ENCODE measurements at regions not wholly inside any gene's neighbourhood (a gene's known extent, or its start where the extent isn't known, plus 50 kb on each side); places are given as distances from the start of the nearest gene placed in this dataset.

DNA sequence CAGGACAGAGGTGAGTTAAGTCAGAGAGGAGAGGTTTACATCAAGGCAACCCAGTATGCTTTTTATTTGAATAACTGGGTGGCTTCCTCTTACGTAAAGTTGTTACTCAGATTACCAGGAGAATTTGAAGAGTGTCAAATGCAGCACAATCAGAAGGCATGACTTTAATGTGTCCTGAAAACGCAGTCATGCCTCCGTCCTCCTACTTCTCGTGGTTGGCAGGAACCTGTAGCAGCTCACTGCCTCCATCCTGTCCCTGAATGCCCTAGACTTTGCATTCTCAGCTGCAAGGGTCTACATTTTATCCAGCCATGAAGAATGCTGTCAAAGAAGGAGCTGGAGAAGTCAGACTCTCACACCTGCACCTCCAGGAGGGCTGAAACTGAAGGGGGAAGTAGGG, 66.7 kb downstream of the MIS18A start (continued):
- no peak for TF ChIP-seq CBX3 (IDR thresholded peaks at IDR 0.05; ENCODE audit: borderline replicate concordance, low read depth)

DNA sequence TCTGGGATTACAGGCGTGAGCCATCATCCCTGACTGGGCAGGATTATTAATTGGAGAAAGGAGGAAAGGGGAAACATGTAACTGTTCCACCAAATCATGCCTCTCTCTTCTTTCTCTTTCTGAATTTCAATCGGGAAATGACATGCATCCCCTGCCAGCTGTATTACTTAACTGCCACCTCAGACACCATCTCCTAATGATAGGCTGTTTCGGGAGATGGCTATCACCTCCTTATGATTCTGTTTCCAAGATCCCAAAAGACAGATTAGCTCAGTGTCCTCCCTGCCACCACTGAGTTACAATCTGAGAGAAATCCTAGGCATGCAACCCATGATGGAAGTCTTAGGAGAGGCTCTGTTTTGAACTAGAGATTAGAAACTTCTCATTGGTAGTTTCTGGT, 67.5 kb downstream of the MIS18A start:
- H3K27ac ChIP-seq (ENCODE audit: control insufficient read depth, insufficient read depth): no peak overlapping the region
- H3K9ac ChIP-seq (ENCODE audit: control insufficient read depth, insufficient read depth, low read length): no peak overlapping the region
- H3K27me3 ChIP-seq (replicated peaks in 1 of 2; ENCODE audit: control insufficient read depth in 2 of 2, insufficient read depth in 2 of 2, low read length in 1 of 2): no peaks in the 10 kb centered on the region
- no TSS peak for BruUV-seq (replicated peaks)
- no peak overlapping the region for H2AFZ ChIP-seq (ENCODE audit: control insufficient read depth, low read depth, low read length)
- no peak overlapping the region for H3K4me3 ChIP-seq
- no peaks in the 10 kb centered on the region; the same call in 2 of the 3 replicates for H3K9me3 ChIP-seq (replicated peaks; ENCODE audit: control insufficient read depth, insufficient read depth, low read length)
- no peak overlapping the region for H3K4me2 ChIP-seq (ENCODE audit: control insufficient read depth, insufficient read depth)
- intact Hi-C loops (cut with micrococcal nuclease; ENCODE audit: unreplicated experiment): no loop called here
- RAD21 ChIA-PET (ENCODE audit: unreplicated experiment): no interaction called here
- TF ChIP-seq SMAD1 (IDR thresholded peaks at IDR 0.05; ENCODE audit: low read depth, partially characterized antibody) (no peak), CHD2 (IDR thresholded peaks at IDR 0.05; ENCODE audit: borderline replicate concordance, low read depth, low read length) (no peak), CREB1 (IDR thresholded peaks at IDR 0.05; ENCODE audit: low read depth) (no peak), MTA3 (IDR thresholded peaks at IDR 0.05; ENCODE audit: borderline replicate concordance, low read length) (no peak), MXI1 (IDR thresholded peaks at IDR 0.05; ENCODE audit: low read depth, low read length) (no peak), TBL1XR1 (IDR thresholded peaks at IDR 0.05; ENCODE audit: low read depth, low read length) (no peak), KDM1A (IDR thresholded peaks at IDR 0.05; ENCODE audit: borderline replicate concordance) (no peak), ESRRA (IDR thresholded peaks at IDR 0.05; ENCODE audit: low read length) (no peak), RBBP5 (conservative IDR thresholded peaks at IDR 0.05) (no peak), POLR2AphosphoS5 (IDR thresholded peaks at IDR 0.05; ENCODE audit: low read length) (no peak), TARDBP (IDR thresholded peaks at IDR 0.05; ENCODE audit: borderline replicate concordance) (no peak), CHD4 (IDR thresholded peaks at IDR 0.05) (no peak), YY1 (IDR thresholded peaks at IDR 0.05; ENCODE audit: low read depth, low read length) (no peak), GATAD2B (conservative IDR thresholded peaks at IDR 0.05; ENCODE audit: low read depth) (no peak), FOXK2 (IDR thresholded peaks at IDR 0.05) (no peak)
- TF ChIP-seq, protein P1, sequence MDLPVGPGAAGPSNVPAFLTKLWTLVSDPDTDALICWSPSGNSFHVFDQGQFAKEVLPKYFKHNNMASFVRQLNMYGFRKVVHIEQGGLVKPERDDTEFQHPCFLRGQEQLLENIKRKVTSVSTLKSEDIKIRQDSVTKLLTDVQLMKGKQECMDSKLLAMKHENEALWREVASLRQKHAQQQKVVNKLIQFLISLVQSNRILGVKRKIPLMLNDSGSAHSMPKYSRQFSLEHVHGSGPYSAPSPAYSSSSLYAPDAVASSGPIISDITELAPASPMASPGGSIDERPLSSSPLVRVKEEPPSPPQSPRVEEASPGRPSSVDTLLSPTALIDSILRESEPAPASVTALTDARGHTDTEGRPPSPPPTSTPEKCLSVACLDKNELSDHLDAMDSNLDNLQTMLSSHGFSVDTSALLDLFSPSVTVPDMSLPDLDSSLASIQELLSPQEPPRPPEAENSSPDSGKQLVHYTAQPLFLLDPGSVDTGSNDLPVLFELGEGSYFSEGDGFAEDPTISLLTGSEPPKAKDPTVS (IDR thresholded peaks at IDR 0.05; ENCODE audit: low read depth, low read length): no peak
- TF ChIP-seq, protein P2, sequence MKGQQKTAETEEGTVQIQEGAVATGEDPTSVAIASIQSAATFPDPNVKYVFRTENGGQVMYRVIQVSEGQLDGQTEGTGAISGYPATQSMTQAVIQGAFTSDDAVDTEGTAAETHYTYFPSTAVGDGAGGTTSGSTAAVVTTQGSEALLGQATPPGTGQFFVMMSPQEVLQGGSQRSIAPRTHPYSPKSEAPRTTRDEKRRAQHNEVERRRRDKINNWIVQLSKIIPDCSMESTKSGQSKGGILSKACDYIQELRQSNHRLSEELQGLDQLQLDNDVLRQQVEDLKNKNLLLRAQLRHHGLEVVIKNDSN (IDR thresholded peaks at IDR 0.05; ENCODE audit: borderline replicate concordance, extremely low read length, insufficient read depth, low read depth, low read length): no peak
- TF ChIP-seq, protein P3, sequence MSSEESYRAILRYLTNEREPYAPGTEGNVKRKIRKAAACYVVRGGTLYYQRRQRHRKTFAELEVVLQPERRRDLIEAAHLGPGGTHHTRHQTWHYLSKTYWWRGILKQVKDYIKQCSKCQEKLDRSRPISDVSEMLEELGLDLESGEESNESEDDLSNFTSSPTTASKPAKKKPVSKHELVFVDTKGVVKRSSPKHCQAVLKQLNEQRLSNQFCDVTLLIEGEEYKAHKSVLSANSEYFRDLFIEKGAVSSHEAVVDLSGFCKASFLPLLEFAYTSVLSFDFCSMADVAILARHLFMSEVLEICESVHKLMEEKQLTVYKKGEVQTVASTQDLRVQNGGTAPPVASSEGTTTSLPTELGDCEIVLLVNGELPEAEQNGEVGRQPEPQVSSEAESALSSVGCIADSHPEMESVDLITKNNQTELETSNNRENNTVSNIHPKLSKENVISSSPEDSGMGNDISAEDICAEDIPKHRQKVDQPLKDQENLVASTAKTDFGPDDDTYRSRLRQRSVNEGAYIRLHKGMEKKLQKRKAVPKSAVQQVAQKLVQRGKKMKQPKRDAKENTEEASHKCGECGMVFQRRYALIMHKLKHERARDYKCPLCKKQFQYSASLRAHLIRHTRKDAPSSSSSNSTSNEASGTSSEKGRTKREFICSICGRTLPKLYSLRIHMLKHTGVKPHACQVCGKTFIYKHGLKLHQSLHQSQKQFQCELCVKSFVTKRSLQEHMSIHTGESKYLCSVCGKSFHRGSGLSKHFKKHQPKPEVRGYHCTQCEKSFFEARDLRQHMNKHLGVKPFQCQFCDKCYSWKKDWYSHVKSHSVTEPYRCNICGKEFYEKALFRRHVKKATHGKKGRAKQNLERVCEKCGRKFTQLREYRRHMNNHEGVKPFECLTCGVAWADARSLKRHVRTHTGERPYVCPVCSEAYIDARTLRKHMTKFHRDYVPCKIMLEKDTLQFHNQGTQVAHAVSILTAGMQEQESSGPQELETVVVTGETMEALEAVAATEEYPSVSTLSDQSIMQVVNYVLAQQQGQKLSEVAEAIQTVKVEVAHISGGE (CRISPR knock-in tag; IDR thresholded peaks at IDR 0.05): no peak
- DNase-seq (ENCODE audit: low read depth, low spot score) (no peak), ATAC-seq (no peak), FAIRE-seq (no peak)
- no peaks in the 10 kb centered on the region for H3K36me3 ChIP-seq (ENCODE audit: control insufficient read depth in 2 of 2, insufficient read depth in 2 of 2, low read length in 1 of 2)
- POLR2A ChIA-PET: no interaction called here
- no peaks in the 10 kb centered on the region for H3K4me1 ChIP-seq (ENCODE audit: control insufficient read depth, insufficient read depth, low read length)
- no peaks in the 10 kb centered on the region for H4K20me1 ChIP-seq (ENCODE audit: control insufficient read depth, insufficient read depth)
- 0% methylated on average over 3 of the region's 3 CpGs for WGBS (ENCODE audit: insufficient coverage, insufficient replicate concordance, low lambda C conversion rate, missing lambda C conversion rate)
- in situ Hi-C loops (cut with MboI): no loop called here
- SMC1A ChIA-PET (ENCODE audit: uncharacterized antibody, unreplicated experiment): no interaction called here
- CTCF ChIA-PET: no interaction called here
- no peaks in the 10 kb centered on the region for H3K79me2 ChIP-seq (ENCODE audit: control insufficient read depth, insufficient read depth, low read length)
